GM19452 (cell line): ENCODE measurements at regions not wholly inside any gene's neighbourhood (a gene's known extent, or its start where the extent isn't known, plus 50 kb on each side); places are given as distances from the start of the nearest gene placed in this dataset.

Experiments
- ATAC-seq: cut with Tn5 transposase; IDR thresholded peaks from one replicate; pipeline ENCODE4 v1.9.1; 2021; ENCODE audit not compliant: unreplicated experiment

DNA sequence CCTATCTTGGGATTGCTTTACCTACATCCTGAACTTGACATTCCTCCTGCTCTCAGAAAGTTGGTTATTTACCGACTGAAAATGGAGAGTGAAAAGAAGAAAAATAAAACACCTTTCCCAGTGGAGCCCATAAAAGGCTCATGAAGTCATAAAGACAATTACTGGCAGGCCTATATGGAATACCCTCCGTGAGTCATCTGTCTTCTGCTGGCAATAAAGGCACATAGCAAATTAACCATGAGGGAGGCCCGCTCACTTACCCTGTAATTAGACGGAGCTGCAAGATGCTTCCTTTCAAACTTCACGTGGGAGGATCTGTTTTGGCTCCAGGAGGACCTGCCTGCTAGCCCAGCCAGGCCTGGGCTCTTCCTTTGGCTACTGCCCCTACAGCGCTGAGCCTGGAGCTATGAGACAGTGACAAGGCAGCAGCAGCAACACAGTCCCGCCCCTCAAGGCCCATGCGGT is 540.4 kb downstream of the BUD13 start:
- ATAC-seq: no peak

DNA sequence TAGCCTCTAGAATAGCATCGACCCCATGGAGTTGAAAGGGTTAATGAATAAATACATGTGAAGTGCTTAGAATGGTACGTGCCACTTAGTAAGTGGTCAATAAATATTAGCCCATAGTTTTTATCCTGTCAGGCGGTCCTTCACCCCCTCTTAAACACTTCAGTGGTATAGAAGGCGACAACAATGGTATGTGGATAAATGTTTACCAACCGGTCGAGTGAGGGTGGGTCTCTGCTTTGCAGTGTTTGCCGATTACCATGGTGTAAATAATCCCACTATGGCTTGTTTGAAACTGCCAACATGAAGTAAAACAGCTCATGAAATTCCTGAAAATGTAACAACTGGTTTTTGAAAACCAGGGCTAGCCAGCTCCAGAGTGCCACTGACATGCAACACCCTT is 541.2 kb downstream of the BUD13 start:
- ATAC-seq: no peak

DNA sequence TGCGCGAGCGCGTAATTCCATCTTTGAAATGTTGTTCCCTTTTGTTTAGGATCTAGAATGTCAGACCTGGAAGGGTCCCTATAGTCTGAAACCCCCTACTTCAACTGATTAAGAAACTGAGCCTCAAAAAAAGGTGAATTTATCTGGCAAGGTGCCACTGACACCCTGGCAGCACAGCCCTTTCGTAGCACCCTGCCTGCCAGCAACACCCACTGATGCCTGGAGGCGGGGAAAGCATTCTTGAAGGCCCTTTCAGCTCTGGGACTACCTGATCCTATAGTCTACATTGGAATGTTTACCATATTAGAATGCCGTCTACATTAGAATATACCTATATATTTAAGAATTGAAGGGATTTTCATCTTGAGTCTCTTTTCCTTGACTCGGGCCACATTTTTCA is 542.3 kb downstream of the BUD13 start:
- ATAC-seq: no peak

DNA sequence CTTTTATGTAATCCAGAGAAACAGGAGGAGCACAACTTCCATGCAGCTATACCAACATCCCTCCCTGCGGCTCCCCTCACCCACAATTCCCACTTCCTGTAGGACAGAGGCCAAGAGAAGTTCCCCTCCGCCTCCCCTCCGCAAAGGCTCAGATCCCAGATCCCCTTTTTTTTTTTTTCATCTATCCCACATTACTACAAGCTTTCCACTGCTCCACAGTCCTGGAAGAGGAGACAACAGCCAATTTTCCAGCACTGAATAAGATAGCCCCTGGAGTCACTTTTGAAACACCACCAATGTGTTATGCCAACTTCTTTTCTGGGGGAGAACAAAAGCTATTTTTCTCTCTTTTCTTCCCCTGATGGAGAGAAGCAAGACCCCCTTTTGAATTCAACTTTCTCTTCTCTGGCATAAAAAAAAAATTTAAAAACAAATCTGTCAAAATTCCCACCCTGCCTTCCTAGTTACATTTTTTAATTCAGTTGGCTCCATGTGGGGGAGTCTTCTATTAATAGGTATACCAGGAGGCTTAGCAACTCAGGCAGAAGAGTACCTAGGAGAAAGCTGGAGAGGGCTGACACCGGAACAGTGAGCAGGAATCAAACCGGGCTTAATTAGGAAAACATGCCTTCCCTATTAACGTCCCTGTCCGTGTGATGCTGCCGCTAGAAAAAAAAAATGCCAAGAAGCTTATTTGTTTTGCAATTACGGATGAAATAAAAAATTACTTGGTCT is 543.4 kb downstream of the BUD13 start:
- ATAC-seq: no peak

DNA sequence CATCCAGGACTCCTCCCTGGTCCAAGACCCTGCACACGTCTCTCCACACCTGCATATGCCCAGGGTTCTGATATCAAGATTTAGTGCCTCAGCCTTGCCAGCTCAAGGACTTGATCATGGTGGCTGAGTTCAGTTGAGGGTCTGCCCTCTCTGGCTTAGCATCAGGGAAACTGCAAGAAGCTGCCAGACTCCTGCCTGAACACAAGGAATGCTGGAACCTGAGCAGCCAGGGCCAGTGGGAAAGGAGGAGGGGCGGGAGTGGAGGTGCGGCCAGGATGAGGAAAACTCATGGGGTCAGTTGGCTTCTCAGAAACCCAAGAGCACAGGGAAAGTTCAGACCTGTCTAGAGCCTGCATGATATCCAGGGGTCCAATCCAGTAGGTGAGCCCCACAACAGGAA is 546.1 kb downstream of the BUD13 start:
- ATAC-seq: no peak

DNA sequence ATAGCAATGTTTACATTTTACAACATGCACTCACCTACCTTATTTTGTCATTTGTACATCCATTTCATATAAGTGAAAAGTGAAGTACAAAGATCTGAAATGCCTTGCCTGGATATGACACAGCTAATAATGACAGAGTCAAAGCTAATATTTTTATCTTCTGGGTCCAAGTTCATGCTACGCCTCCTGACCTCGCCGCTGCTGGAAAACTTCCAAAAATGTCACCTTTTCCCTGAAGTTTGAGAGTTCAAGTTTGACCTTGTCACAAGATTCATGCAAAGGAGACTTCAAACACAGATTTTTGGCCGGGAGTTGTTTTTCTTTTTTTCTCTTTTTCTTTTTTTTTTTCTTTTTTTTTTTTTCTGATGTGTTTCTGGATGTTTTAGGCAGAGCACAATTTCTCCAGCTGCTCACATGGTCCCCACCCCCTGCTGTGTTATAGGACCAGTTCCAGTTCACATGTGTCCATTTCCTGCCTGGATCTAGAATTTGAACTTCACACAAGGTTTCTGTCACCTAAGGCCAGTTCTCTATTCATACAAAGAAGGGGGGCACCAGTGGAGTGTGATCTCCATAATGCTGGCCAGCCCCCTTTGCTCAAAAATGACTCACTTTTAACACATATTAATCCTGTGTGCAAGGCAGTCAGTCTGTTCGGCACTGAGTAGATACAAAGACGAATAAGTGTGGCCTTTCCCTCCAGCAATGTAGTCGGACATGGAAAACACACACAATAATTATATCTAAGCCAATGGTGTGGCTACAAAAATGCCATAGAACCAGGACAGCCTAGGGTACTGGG is 546.8 kb downstream of the BUD13 start:
- ATAC-seq: no peak

DNA sequence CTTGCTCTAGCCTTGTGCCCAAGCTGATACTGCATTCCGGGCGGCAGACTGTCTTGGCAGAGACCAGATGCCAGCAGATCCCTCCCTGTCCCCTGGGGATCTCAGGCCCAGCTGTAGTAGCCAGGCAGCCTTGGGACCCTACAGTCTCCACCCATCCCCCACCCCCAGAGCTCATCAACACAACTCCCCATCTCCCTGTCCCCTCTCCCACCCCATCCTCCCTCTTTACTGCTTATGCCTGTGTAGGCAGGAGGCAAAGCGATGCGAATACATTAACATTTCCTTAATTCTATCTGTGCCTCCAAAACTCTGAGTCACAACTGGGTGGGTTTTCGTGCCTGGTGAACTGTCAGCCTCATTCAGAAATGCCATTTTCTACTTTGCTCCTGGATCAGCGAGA is 547.6 kb downstream of the BUD13 start:
- no peak for ATAC-seq

DNA sequence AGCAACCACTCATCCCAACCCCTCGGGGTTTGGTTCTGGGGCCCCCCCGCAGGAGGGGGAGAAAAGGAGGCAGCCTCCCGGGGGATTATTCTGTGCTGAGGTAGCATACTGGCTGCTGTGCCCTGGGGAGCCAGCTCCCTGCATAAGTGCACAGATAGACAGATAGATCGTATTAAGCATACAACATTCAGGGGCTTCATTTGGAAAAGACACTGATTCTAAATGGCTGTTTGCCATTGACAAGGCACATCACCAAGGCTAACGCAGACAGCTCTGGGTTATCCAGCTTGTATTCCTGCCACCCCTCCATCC is 547.9 kb downstream of the BUD13 start:
- ATAC-seq: no peak

DNA sequence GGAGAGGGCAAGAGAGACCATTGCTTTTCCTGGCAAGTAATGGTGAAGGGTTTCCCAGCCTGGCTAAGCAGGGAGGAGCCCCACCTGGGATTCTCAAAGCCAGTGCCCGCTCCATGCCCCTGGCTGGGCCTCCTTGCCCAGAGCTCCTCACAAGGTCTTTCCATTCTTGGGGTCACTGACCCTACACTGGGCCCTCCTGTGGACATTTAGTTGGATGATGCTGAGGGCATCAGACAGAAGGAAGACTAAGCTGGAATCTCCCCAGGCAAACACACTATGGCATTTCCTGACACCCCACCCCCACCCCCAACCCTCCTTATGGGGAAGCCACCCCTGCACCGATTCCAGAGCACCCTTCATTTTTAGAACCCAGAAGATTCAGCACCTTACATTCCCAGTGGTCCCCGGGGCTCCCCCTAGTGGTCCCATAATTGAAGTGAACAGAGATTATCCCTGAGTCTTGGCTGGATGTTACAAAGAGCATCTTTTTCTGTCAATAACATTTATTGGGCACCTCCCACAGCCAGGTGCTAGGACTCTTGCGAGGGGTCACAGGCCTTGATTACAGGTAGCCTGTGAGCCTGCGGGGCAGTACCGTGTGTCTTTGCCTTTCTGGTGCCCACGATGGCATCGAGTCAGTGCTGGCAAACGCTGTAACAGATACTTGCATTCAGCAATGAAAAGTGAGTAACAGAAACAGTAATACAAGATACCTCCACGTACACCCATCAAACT is 548.5 kb downstream of the BUD13 start:
- no peak for ATAC-seq

DNA sequence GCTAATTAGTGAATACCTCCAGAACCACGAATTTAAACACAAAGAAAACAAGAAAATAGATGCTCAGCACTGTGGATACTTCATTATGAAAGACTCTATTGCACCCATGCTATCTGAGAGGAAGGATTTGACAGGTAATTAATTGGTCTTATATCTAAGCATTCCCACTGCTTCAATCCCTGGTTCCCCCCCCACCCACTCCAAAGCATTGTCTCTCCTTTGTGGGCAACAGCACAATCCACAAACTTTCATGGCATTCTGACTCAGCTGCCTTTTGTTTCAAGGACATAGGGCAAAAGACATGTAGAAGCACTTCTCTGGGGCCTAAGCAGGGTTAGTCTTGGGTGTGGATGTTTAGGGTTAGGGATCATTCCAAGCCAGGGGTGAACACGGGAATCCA is 551.4 kb downstream of the BUD13 start:
- no peak for ATAC-seq

DNA sequence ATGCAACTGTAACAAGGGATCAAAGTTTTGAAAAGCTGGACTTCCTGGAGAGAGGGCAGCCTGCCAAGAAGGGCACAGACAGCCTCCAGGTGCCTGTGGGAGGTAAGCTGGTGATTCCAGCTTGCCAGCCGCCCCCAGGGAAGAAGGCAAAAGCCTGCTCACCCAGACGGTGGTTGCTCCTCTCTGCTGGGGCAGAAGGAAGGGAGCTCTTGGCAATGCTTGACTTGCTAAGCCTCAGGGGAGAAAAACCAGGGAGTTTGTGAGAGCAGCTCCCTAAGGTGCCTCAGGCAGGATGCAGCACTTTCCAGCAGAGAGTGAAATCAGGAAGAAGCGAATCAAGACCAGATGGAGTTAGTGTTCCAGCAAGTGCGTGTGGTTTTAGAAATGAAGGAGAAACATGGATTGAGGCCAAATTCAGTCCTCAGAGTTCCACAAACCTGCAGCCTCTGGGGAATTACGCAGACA is 553.6 kb downstream of the BUD13 start:
- no peak for ATAC-seq

DNA sequence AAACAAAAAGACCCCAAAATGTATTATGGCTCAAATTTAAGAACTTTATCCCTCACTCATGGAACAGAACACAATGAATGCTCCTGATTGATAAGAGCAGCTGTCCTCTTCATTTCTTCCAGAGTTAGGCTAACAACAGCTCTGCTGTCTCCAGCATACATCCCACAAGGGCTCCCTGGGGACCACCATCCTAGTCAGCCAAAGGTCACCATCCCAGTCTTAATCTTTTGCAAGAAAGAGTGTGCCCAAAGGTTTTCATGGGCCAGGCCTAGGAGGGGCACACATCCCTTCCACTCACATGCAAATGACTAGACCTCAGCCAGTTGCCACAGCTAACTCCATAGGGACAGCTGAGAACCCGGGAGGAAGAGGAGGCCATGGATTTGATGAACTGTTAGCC is 555.3 kb downstream of the BUD13 start:
- no peak for ATAC-seq

DNA sequence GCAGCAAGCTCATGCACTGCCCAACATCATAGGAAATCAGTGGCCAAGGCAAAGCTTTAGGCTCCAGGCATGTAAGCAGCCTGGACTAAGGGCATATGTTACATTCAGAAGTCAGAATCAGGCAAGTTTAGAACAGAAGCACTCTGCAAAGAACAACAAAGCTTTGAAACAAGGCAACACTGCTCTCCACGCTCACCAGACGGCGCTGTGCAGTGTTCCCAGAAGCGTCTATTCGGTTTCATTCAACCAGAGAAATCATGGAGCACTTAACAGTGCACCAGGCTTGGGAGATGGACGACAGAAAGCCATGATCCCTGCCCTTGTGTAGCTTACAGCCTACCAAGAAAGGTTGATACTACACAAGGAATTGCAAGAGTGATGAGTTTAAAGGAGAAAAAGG is 555.8 kb downstream of the BUD13 start:
- no peak for ATAC-seq

DNA sequence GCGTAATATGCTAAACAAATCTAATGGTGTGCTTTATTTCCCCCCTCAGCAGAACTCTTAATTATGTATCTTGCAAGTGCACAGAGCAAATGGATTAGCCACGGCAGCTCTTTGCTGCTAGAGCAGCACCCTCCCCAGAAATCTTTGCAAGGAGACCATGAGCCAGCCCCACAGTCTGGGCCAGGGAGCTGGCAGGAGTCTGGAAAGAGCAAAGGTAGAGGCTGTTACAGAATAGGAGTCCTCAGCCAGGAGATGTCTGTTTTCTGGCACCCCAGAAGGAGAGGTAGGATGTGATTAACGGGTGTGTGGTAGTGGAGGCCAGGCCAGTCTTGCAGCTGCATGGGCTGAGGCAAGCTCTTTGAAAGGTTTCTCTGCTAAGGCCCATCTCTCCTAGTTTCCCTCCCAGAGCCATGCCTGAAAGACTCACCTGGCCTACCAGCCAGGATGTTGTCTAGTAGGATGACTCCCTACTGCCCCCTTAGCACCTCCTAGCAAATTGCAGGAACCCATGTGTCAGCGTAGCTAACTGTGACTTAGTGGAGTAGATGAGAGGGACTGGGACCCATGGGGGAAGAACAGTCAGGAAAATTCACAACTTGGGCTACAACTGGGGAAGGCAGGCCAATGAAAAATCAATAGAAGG is 557.2 kb downstream of the BUD13 start:
- no peak for ATAC-seq

DNA sequence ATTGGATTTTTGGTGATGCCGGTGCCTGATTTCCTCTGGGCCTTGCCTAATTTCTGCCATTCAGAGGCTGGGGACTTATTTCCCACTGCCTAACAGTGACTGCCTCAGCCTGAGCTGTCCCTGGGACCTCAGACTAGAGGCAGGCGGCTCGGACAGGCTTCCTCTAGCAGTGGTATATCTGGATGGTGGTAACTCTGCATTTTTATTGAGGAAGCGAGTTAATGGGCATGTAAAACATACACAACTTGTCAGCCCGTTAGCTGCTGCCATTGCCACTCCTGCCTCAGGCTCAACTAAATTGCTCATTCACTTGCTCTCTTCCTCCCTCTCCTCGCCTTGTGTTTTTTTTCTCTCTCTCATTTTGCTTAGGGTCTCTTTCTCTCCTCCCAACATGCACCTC is 561.6 kb downstream of the BUD13 start:
- no peak for ATAC-seq

DNA sequence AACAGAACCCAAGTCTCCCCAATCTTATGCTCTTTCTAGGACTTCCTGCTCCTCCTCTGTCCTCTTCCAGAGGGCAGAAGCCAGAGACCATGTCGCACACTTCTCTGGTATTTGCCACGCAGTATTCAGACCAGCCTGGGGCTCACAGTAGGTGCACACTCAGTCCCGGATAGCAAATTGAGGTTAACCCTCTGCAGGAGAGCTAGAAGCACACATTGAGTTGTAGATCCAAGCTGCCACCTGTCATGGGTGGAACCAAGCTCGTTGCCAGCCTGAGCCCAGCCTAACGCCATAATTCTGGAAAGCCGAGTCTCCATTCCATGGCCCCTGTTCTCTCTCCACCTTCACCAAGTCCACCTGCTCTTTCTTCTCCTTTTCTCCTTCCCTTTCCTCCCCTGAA is 562.1 kb downstream of the BUD13 start:
- ATAC-seq: no peak

DNA sequence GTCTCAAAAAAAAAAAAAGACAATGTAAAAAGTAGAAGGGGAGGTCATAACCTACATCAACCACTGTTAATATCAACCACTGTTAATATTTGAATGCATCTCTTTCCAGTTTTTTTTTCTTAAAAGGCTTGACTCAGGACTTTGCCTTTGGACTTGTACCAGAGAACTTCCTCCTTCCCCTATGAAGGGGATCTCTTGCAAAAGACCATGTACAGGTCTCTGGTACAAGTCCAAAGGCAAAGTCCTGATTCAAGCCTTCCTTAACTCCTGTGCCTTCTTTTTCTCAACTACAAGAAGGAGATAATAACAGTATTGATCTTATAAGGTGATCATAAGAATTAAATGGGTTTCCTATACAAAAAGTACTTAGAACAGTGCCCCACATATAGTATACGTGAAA is 563.5 kb downstream of the BUD13 start:
- no peak for ATAC-seq

DNA sequence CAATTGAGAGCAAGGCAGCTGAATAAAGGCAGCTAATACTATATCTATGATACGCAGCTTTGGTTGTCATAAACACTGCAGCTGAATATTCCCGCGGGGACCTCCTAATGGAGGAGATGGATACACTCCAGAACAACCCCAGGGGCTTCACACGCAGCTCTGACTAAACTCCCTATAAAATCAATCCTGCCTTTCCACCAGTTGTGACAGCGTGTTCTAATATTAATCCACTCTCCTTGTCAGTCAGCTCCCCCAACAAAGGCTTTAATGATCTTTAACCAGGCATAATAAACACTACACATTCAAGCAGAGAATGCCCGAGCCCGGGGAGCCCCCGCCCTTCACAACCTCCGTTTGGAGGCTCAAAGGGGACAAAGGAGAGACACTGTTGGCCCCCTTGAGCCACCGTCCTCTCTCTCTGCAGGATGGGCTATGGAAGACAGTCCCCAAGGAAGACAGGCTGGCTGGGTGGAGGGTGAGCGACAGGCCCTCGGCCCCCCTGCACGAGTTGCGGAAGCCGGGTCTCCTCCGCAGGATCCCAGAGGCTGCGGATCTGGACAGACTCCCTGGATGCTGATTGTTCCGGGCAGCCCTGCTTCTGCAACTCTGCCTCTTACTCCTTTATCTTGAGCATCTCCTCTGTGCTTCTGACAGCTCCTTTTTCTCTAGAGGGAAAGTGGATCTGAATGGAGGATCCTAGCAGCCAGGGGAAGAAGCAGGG is 565.2 kb downstream of the BUD13 start:
- no peak for ATAC-seq

DNA sequence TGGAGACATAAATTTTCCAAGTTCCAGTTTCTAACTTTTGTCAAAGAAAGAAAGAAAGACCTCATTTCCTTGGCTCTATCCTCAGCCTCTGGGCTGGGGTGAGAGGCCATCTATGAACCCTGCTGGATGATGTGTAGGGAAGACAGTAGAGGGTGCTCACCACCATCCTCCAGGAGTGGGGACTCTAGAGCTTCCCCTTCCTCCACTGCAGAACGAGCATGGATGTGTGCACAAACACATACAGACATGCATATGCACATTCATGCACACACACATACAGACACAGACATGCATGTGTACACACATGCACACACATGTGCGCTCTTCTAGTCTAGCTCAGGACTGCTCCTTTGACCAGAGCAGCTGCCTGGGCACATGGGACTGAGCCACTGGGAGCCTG is 565.8 kb downstream of the BUD13 start:
- no peak for ATAC-seq

DNA sequence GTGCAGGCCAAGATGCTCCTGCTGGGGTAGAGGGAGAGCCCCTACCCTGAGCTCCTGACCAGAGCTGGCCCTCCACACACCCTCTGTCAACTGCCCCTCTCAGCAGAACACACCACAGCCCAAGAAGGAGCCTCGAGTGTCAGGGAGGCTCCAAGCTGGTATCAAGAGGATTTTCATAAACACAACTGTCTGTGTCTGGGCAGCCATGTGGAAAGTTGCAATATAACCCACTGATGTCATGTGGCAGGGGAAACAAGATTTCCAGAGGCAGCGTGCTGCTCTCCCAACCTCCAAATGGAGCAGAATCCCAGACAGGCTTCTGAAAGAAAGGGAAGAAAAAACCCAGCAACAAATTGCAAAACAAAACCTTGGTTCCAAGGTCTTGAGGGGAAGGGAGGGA is 569.9 kb downstream of the BUD13 start:
- no peak for ATAC-seq

DNA sequence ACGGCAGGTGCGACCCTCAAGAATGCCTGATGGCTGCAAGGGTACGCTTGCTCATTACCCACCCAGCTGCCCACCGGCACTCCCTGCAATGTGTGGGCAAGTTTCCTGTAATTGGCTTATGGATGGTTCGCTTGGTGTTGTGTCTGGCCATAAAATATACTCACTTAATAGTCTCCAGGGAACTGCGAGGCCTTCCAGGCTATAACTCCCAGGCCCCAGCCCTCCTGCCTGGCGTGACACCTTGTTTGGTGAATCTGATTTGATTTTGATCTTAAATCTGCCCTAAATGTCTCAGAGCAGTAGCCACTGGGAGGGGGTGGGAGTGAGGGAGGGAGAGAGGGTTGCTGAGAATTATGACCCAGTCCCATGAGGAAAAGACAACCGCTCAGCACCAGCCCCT is 572.2 kb downstream of the BUD13 start:
- ATAC-seq: no peak
